GM23338 (cell line): ENCODE measurements at regions not wholly inside any gene's neighbourhood (a gene's known extent, or its start where the extent isn't known, plus 50 kb on each side); places are given as distances from the start of the nearest gene placed in this dataset.

Experiments
- ATAC-seq: fragments of 200-7000 bp; cut with Tn5 transposase; 3 replicates; pipeline ENCODE4 v1.9.1; 2020
- DNase-seq: peaks from one replicate; pipeline ENCODE4 v3.0.0-alpha.2; 2015; ENCODE audit warnings: low spot score
- H2AFZ ChIP-seq: fragments of 200-600 bp; sonication (generic); 2 replicates; pipeline ENCODE4 v1.8.0; 2016; ENCODE audit warnings: antibody characterized with exemption, mild to moderate bottlenecking, moderate library complexity
- H3F3A ChIP-seq: fragments of 200-600 bp; sonication (generic); replicated peaks from 2 replicates; pipeline ENCODE4 v1.8.0; 2017; ENCODE audit warnings: antibody characterized with exemption, mixed run types, low read depth
- H3K27ac ChIP-seq: fragments of 200-600 bp; sonication (generic); 2 replicates; pipeline ENCODE4 v1.6.1; 2016; ENCODE audit warnings: low read depth
- H3K27me3 ChIP-seq: fragments of 200-600 bp; sonication (generic); 2 replicates; pipeline ENCODE4 v1.8.0; 2016; ENCODE audit warnings: mild to moderate bottlenecking, mixed run types, moderate library complexity; ENCODE audit not compliant: insufficient read depth
- H3K36me3 ChIP-seq: fragments of 200-600 bp; sonication (generic); 2 replicates; pipeline ENCODE4 v1.8.0; 2016; ENCODE audit warnings: mild to moderate bottlenecking; ENCODE audit not compliant: insufficient read depth
- H3K4me1 ChIP-seq: fragments of 200-600 bp; sonication (generic); 2 replicates; pipeline ENCODE4 v1.8.0; 2016; ENCODE audit warnings: mild to moderate bottlenecking, moderate library complexity; ENCODE audit not compliant: insufficient read depth
- H3K4me2 ChIP-seq: fragments of 200-600 bp; sonication (generic); 2 replicates; pipeline ENCODE4 v1.7.1; 2017; ENCODE audit warnings: mixed run types
- H3K4me3 ChIP-seq: fragments of 200-600 bp; sonication (generic); 2 replicates; pipeline ENCODE4 v1.6.1; 2016; ENCODE audit warnings: mixed run types
- H3K79me2 ChIP-seq: fragments of 200-600 bp; sonication (generic); replicated peaks from 2 replicates; pipeline ENCODE4 v1.8.0; 2017; ENCODE audit warnings: mild to moderate bottlenecking; ENCODE audit not compliant: insufficient read depth
- H3K9me2 ChIP-seq: fragments of 200-600 bp; sonication (generic); 2 replicates; pipeline ENCODE4 v1.8.0; 2017; ENCODE audit not compliant: insufficient read depth
- H4K20me1 ChIP-seq: fragments of 200-600 bp; sonication (generic); replicated peaks from 2 replicates; pipeline ENCODE4 v1.8.0; 2017; ENCODE audit warnings: mild to moderate bottlenecking; ENCODE audit not compliant: insufficient read depth
- H3K27ac Mint-ChIP-seq: 2 replicates; pipeline ENCODE4 v1.8.0; 2020; ENCODE audit warnings: inconsistent platforms, mild to moderate bottlenecking, moderate library complexity, mixed read lengths
- H3K27me3 Mint-ChIP-seq: 3 replicates; pipeline ENCODE4 v1.8.0; 2022; ENCODE audit warnings: low read depth, mild to moderate bottlenecking, moderate library complexity, mixed read lengths, inconsistent platforms; ENCODE audit not compliant: insufficient read depth, poor library complexity
- H3K36me3 Mint-ChIP-seq: 3 replicates; pipeline ENCODE4 v1.8.0; 2021; ENCODE audit warnings: low read depth, mild to moderate bottlenecking, inconsistent platforms, moderate library complexity, mixed read lengths
- H3K4me1 Mint-ChIP-seq: 3 replicates; pipeline ENCODE4 v1.8.0; 2020; ENCODE audit warnings: mild to moderate bottlenecking, inconsistent platforms, mixed read lengths
- H3K4me3 Mint-ChIP-seq: 3 replicates; pipeline ENCODE4 v1.8.0; 2021; ENCODE audit warnings: moderate library complexity, mild to moderate bottlenecking, inconsistent platforms, mixed read lengths
- H3K9me3 Mint-ChIP-seq: 3 replicates; pipeline ENCODE4 v1.8.0; 2020; ENCODE audit warnings: moderate library complexity, mild to moderate bottlenecking, inconsistent platforms, mixed read lengths
- CREB1 ChIP-seq: fragments of 250-450 bp; sonication (Bioruptor Pico); IDR thresholded peaks from 2 replicates; pipeline ENCODE4 v1.5.0; 2020; ENCODE audit warnings: low read depth, mild to moderate bottlenecking, moderate library complexity
- CTCF ChIP-seq, 2 experiments: fragments of 200-600 bp in 1 of 2; sonication (generic) in 1 of 2; conservative IDR thresholded peaks; 2 replicates each; pipeline versions ENCODE4 v1.5.1 to v1.6.1; 2016 to 2017; ENCODE audit warnings: antibody characterized with exemption in 2 of 2, low read depth in 2 of 2, mild to moderate bottlenecking in 2 of 2, moderate library complexity in 1 of 2
- EZH2 ChIP-seq: fragments of 200-600 bp; sonication (generic); IDR thresholded peaks from one replicate; pipeline ENCODE4 v1.8.0; 2017; ENCODE audit warnings: antibody characterized with exemption, mild to moderate bottlenecking, low read depth; ENCODE audit not compliant: unreplicated experiment
- EZH2phosphoT487 ChIP-seq: fragments of 200-600 bp; sonication (generic); IDR thresholded peaks from one replicate; pipeline ENCODE4 v1.8.1; 2018; ENCODE audit warnings: antibody characterized with exemption; ENCODE audit not compliant: unreplicated experiment
- JUNB ChIP-seq: IDR thresholded peaks from one replicate; pipeline ENCODE4 v1.6.1; 2016; ENCODE audit warnings: antibody characterized with exemption; ENCODE audit not compliant: unreplicated experiment
- POLR2AphosphoS5 ChIP-seq: IDR thresholded peaks from 2 replicates; pipeline ENCODE4 v1.6.1; 2016; ENCODE audit warnings: antibody characterized with exemption, low read depth
- ZNF114 ChIP-seq: fragments of 250-450 bp; sonication (Bioruptor Pico); IDR thresholded peaks from 2 replicates; pipeline ENCODE4 v1.5.0; 2020; ENCODE audit warnings: mild to moderate bottlenecking, moderate library complexity
- TF ChIP-seq, protein P1 (sequence below): fragments of 250-450 bp; sonication (Bioruptor Pico); IDR thresholded peaks from 2 replicates; pipeline ENCODE4 v1.5.0; 2020; ENCODE audit warnings: mild to moderate bottlenecking, moderate library complexity
- TF ChIP-seq, protein P2 (sequence below): IDR thresholded peaks from 2 replicates; pipeline ENCODE4 v1.6.1; 2016; ENCODE audit warnings: antibody characterized with exemption

DNA sequence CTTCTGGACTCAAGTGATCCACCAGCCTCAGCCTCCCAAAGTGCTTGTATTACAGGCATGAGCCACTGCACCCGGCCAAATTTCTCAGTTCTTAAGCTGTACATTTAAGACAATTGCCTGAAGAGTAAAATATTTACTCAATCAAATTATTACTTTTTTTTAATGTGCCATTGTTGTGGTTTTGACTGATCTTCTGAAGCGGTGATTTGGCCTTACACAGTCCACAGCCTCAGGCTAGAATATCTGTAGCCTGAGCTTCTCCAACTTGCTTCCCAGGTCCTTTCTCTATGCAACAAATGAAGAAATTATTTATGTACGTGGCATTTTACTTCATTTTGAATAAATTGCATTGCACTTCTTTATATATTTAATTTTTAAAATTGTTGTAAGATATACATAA lies 281.3 kb downstream of the KLF5 start (continued):
- TF ChIP-seq CTCF (conservative IDR thresholded peaks at IDR 0.05; ENCODE audit: low read depth in 2 of 2) (no peak), JUNB (no peak), EZH2phosphoT487 (no peak)

DNA sequence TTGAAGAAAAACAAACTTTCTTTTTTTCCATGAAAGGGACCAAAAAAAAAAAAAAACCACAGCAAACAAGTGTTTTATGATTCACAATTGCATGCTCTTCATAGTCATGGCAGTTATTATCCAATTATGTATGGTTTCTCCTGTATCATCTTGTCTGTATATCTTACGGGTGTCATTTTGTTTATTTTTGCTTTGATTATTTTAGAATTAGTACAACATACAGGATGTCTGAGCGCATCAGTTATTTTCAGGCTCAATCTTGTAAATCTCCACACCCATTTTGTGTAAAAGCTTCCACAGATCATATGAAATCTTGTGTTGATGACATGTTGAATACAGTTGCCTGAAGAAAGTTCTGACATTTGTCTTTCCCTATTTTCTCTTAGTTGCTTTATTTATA lies 280.3 kb downstream of the KLF5 start:
- Histone ChIP-seq H3K4me3 (no peak overlapping the region), H3K79me2 (no peaks in the 10 kb centered on the region), H3K9me2 (no peaks in the 10 kb centered on the region), H4K20me1 (no peaks in the 10 kb centered on the region), H2AFZ (no peak overlapping the region), H3F3A (no peaks in the 10 kb centered on the region), H3K4me2 (no peak overlapping the region), H3K36me3 (no peaks in the 10 kb centered on the region), H3K4me1 (peaks cover 8% of the 10 kb centered on the region; the same call in 1 of the 2 replicates), H3K27me3 (no peaks in the 10 kb centered on the region), H3K27ac (no peak overlapping the region)
- peaks cover 13% of the 10 kb centered on the region for H3K4me1 Mint-ChIP-seq
- DNase-seq (no peak), ATAC-seq (no peak)
- TF ChIP-seq ZNF114 (CRISPR knock-in tag) (no peak), CREB1 (no peak)
- H3K4me3 Mint-ChIP-seq, result no peak overlapping the region
- H3K27me3 Mint-ChIP-seq, result peaks cover 2% of the 10 kb centered on the region
- H3K27ac Mint-ChIP-seq, result no peak overlapping the region
- no peaks in the 10 kb centered on the region for H3K36me3 Mint-ChIP-seq
- no peaks in the 10 kb centered on the region for H3K9me3 Mint-ChIP-seq

DNA sequence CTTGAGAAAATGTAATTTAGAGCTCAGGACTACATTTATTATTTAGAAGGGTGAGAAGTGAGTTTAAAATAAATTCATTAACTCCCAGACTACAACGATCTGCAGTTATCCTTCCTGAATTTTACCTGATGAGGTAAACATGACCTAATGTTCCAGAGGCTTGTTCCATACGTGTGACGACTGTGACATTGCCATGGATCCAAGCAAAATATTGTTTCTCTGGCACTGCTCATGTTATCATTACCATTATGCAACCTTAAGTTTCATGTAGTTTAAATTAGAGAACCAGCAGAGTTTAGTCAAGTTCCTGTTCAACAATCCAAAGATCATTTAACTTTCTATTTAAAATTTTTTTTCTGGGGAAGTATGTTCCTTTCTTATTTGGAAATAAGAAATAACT lies 279.6 kb downstream of the KLF5 start:
- no peaks in the 10 kb centered on the region for H3K36me3 Mint-ChIP-seq
- no peak overlapping the region for H3K4me3 ChIP-seq
- no peaks in the 10 kb centered on the region for H3K9me2 ChIP-seq
- no peak for TF ChIP-seq POLR2AphosphoS5
- no peak for TF ChIP-seq CREB1
- TF ChIP-seq, protein P1, sequence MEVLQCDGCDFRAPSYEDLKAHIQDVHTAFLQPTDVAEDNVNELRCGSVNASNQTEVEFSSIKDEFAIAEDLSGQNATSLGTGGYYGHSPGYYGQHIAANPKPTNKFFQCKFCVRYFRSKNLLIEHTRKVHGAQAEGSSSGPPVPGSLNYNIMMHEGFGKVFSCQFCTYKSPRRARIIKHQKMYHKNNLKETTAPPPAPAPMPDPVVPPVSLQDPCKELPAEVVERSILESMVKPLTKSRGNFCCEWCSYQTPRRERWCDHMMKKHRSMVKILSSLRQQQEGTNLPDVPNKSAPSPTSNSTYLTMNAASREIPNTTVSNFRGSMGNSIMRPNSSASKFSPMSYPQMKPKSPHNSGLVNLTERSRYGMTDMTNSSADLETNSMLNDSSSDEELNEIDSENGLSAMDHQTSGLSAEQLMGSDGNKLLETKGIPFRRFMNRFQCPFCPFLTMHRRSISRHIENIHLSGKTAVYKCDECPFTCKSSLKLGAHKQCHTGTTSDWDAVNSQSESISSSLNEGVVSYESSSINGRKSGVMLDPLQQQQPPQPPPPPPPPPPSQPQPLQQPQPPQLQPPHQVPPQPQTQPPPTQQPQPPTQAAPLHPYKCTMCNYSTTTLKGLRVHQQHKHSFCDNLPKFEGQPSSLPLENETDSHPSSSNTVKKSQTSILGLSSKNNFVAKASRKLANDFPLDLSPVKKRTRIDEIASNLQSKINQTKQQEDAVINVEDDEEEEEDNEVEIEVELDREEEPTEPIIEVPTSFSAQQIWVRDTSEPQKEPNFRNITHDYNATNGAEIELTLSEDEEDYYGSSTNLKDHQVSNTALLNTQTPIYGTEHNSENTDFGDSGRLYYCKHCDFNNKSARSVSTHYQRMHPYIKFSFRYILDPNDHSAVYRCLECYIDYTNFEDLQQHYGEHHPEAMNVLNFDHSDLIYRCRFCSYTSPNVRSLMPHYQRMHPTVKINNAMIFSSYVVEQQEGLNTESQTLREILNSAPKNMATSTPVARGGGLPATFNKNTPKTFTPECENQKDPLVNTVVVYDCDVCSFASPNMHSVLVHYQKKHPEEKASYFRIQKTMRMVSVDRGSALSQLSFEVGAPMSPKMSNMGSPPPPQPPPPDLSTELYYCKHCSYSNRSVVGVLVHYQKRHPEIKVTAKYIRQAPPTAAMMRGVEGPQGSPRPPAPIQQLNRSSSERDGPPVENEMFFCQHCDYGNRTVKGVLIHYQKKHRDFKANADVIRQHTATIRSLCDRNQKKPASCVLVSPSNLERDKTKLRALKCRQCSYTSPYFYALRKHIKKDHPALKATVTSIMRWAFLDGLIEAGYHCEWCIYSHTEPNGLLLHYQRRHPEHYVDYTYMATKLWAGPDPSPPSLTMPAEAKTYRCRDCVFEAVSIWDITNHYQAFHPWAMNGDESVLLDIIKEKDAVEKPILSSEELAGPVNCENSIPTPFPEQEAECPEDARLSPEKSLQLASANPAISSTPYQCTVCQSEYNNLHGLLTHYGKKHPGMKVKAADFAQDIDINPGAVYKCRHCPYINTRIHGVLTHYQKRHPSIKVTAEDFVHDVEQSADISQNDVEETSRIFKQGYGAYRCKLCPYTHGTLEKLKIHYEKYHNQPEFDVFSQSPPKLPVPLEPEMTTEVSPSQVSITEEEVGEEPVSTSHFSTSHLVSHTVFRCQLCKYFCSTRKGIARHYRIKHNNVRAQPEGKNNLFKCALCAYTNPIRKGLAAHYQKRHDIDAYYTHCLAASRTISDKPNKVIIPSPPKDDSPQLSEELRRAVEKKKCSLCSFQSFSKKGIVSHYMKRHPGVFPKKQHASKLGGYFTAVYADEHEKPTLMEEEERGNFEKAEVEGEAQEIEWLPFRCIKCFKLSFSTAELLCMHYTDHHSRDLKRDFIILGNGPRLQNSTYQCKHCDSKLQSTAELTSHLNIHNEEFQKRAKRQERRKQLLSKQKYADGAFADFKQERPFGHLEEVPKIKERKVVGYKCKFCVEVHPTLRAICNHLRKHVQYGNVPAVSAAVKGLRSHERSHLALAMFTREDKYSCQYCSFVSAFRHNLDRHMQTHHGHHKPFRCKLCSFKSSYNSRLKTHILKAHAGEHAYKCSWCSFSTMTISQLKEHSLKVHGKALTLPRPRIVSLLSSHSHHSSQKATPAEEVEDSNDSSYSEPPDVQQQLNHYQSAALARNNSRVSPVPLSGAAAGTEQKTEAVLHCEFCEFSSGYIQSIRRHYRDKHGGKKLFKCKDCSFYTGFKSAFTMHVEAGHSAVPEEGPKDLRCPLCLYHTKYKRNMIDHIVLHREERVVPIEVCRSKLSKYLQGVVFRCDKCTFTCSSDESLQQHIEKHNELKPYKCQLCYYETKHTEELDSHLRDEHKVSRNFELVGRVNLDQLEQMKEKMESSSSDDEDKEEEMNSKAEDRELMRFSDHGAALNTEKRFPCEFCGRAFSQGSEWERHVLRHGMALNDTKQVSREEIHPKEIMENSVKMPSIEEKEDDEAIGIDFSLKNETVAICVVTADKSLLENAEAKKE (CRISPR knock-in tag), result no peak
- TF ChIP-seq EZH2, result no peak
- TF ChIP-seq, protein P2, sequence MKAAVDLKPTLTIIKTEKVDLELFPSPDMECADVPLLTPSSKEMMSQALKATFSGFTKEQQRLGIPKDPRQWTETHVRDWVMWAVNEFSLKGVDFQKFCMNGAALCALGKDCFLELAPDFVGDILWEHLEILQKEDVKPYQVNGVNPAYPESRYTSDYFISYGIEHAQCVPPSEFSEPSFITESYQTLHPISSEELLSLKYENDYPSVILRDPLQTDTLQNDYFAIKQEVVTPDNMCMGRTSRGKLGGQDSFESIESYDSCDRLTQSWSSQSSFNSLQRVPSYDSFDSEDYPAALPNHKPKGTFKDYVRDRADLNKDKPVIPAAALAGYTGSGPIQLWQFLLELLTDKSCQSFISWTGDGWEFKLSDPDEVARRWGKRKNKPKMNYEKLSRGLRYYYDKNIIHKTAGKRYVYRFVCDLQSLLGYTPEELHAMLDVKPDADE, result no peak
- no peak overlapping the region for H3K27ac Mint-ChIP-seq
- no peaks in the 10 kb centered on the region for H3K79me2 ChIP-seq
- no peak for ATAC-seq
- no peak for DNase-seq
- no peak overlapping the region for H3K4me3 Mint-ChIP-seq
- H4K20me1 ChIP-seq, result no peaks in the 10 kb centered on the region
- H3K4me1 ChIP-seq, result peaks cover 8% of the 10 kb centered on the region; the same call in 1 of the 2 replicates
- H3K4me1 Mint-ChIP-seq, result peaks cover 13% of the 10 kb centered on the region
- no peaks in the 10 kb centered on the region for H3K27me3 ChIP-seq
- H3F3A ChIP-seq, result no peaks in the 10 kb centered on the region
- no peaks in the 10 kb centered on the region for H3K9me3 Mint-ChIP-seq
- no peak overlapping the region for H2AFZ ChIP-seq
- H3K27me3 Mint-ChIP-seq, result peaks cover 2% of the 10 kb centered on the region
- H3K27ac ChIP-seq, result no peak overlapping the region
- no peak overlapping the region for H3K4me2 ChIP-seq
- H3K36me3 ChIP-seq, result no peaks in the 10 kb centered on the region
